ENCODE measurements at regions not wholly inside any gene's neighbourhood (a gene's known extent, or its start where the extent isn't known, plus 50 kb on each side); places are given as distances from the start of the nearest gene placed in this dataset.

DNA sequence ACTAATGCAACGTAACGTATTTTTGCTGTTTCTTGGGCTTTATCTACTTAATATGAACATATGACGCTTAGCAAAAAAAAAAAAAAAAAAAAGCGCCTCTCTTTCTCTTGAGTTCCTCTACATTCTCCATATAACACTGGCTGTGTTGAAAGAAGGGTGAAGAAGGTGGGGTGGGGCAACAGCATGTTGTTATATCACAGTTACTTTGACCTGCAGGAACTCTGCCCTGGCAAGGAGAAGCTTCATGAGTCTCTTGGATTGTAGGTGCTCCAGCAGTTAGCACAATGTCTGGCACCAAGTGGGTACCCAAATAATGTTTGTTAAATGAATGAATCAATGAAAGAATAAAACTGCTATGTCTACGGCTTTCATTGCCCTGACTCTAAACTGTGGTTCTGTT is 162.6 kb downstream of the ATG4C start:
- TF ChIP-seq POLR2A (IDR thresholded peaks at IDR 0.05) (no peak), CTCF (IDR thresholded peaks at IDR 0.05) (no peak), EP300 (IDR thresholded peaks at IDR 0.05; ENCODE audit: low read depth) (no peak), POLR2AphosphoS5 (IDR thresholded peaks at IDR 0.05) (no peak)

Measured in transverse colon (tissue), 4 donors.